NCI-H2029 treated with DMSO at 0.1 percent for 48 hours (cell line): ENCODE measurements at regions not wholly inside any gene's neighbourhood (a gene's known extent, or its start where the extent isn't known, plus 50 kb on each side); places are given as distances from the start of the nearest gene placed in this dataset.
"Not testable (repeated sequence)": the region's sequence is repeated elsewhere in the genome, so short reads cannot be mapped to it uniquely, and the experiment has no call there.

Experiments
- DNase-seq: peaks from one replicate; lab custom pipeline; 2025; lab: John Stamatoyannopoulos, UW

GRCh38 chr1:87958201-87958600 lies 629.5 kb downstream of the LMO4 start:
- no peak for DNase-seq

- no peak for DNase-seq
Observed at GRCh38 chr1:87958716-87959115, 630.0 kb downstream of the LMO4 start.

DNA sequence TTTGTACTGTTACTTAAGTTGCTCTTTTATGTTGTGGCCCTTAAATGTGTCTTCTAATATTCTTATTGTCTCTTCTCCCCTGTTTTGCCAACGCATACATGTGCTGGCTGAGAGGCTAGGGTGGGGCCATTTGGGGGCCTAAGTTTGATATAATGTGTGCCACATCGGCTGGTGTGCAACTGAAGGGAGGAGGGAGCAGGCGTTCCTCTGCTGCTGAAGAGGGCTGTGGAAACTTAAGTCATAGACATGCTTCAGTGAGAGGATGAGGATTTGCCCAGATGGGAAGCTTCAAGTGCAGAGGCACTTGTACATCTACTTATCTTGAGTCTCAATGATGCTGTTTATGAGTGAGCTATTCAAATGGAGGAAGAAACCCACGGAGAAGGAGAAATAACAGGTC lies 630.6 kb downstream of the LMO4 start:
- no peak for DNase-seq

DNA sequence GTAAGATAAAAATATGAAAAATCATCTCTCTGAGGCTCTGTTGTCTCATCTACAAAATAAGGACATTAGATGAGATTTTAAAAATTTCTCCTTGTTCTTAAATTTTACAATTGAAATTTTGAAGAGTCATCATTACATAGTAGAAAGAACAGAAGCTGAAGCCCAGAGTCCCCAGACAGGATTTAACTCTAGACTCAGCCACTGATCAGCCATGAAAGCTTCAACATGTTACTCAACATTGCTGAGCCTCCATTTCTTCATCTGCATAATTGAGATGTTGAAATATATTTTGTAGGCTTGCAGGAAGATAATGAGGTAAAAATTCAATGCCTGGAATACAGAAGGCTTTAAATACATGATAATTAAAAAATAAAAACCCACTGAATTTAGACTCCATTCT lies 633.3 kb downstream of the LMO4 start:
- no peak for DNase-seq

- no peak for DNase-seq
Observed at GRCh38 chr1:87963556-87963955, 634.9 kb downstream of the LMO4 start.

- DNase-seq, result no peak
Observed at GRCh38 chr1:87965193-87965592, 636.5 kb downstream of the LMO4 start.

- no peak for DNase-seq
Observed at GRCh38 chr1:87968197-87968955, 639.7 kb downstream of the LMO4 start.

- DNase-seq, result no peak
Observed at GRCh38 chr1:87969040-87969439, 640.4 kb downstream of the LMO4 start.

GRCh38 chr1:87972811-87973210 lies 644.1 kb downstream of the LMO4 start:
- DNase-seq, result no peak

- DNase-seq, result no peak
Observed at GRCh38 chr1:87973896-87974295, 645.2 kb downstream of the LMO4 start.

- no peak for DNase-seq
Observed at GRCh38 chr1:87976316-87976715, 647.6 kb downstream of the LMO4 start.

- no peak for DNase-seq
Observed at GRCh38 chr1:87977145-87977544, 648.5 kb downstream of the LMO4 start.

DNA sequence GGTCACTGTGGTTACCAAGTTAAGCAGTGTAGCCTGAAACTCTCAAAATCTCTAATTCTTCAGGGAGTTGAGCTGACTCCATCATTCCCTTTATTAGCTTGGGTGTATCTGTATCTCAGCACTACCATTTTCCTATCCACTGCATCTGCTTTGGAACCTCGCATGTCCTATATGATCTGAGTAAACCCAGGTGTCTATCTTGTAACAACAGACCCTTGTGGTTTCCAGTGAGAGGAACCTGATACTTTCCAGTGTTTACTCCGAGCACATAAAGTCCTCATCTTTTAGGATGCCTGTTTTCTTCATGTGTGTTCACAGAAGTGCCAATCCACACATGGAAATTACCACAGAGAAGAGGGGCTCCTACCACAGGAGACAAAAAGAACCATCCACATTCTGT lies 650.4 kb downstream of the LMO4 start:
- no peak for DNase-seq

GRCh38 chr1:87980494-87980893 lies 651.8 kb downstream of the LMO4 start:
- no peak for DNase-seq

- no peak for DNase-seq
Observed at GRCh38 chr1:87981386-87981785, 652.7 kb downstream of the LMO4 start.

- no peak for DNase-seq
Observed at GRCh38 chr1:87981810-87982209, 653.1 kb downstream of the LMO4 start.

DNA sequence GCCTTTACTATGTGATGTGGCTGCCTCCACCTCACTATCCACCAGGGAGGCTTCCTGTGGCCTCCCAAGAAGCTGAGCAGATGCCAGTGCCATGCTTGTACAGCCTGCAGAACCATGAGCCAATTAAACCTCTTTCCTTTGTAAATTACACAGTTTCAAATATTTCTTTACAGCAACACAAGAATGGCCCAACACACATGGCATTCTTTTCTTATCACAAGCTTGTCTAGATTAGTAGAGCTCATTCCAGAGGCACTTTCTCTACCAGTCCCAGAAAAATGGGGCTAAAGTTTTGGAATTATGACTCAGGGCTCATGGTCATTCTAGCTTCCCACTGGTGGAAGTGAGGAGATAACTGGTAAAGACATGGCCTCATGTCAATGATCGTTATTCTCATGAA lies 655.2 kb downstream of the LMO4 start:
- no peak for DNase-seq

- DNase-seq, result no peak
Observed at GRCh38 chr1:87985071-87985470, 656.4 kb downstream of the LMO4 start.

GRCh38 chr1:87986130-87986866 lies 657.6 kb downstream of the LMO4 start:
- no peak for DNase-seq

DNA sequence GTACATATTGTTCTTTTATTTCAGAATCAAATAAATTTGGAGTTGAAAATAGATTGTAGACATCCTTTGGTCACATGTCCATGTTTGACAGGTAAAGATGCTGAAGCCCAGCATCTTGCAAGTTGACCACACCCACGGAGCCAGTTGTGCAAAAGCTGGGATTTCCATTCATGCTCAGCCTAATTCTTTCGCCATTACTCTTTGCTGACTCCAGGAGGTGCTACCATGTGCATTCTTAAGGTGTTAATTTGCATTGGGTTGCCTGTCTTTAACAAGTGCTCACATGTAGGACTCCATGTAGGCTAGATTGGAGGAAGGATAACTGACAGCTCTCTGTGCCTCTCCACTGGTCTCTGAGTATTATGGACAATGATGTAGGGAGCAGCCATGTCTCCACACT lies 660.7 kb downstream of the LMO4 start:
- DNase-seq, result no peak

DNA sequence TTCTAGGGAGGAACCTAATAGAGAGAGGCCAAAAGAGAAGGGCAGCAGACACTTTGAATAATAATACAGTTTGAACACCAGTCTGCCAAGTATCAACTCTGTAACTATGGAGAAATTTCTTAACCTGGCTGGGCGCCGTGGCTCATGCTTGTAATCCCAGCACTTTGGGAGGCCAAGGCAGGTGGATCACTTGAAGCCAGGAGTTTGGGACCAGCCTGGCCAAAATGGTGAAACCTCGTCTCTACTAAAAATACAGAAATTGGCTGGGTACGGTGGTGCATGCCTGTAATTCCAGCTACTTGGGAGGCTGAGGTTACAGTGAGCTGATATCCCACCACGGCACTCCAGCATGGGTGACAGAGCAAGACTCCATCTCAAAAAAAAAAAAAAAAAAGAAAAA lies 663.9 kb downstream of the LMO4 start:
- not testable (repeated sequence) for DNase-seq

- DNase-seq, result no peak
Observed at GRCh38 chr1:87993051-87993450, 664.4 kb downstream of the LMO4 start.

DNA sequence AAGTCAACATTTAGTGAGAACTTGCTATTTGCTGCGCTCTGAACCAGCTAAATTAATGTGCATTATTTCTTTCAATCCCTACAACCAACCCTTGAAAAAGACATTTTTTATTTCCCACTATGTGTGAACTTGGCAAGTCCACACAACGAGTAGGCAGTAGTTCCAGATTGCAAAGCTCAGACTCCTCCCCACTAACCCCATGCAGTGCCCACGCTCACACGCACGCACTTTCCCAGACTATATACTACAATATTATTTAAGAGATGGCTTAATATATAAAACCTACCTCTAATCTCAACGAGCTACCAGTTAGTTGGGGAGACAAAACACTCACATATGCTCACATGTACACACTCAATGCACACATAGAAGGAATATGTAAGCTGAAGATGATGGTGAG lies 671.2 kb downstream of the LMO4 start:
- no peak for DNase-seq

DNA sequence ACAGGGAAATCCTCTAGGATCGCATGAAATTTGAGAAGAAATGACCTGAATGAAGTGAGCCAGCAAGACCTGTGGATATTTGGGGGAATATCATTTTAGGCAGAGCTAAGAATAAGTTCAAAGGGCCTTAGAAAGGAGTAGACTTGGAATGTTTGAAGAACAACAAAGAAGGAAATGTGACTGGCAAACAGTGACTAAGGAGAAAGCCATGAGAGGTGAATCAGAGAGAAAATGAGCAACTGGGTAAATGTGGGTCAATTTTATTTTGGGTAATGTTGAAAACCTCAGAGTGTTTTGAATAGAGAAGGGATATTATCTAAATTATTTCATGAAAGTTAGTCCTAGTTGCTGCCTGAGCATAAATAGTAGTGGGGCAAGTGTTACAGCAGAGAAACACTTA lies 672.8 kb downstream of the LMO4 start:
- DNase-seq, result no peak
